H7 (cell line): ENCODE measurements at regions not wholly inside any gene's neighbourhood (a gene's known extent, or its start where the extent isn't known, plus 50 kb on each side); places are given as distances from the start of the nearest gene placed in this dataset.

Source experiments
- DNase-seq: peaks from one replicate; pipeline ENCODE4 v3.0.0; 2012
- H3K27me3 ChIP-seq: 2 replicates; pipeline ENCODE4 v1.6.0; 2011; ENCODE audit warnings: mild to moderate bottlenecking, low read length; ENCODE audit not compliant: control insufficient read depth, insufficient read depth
- H3K36me3 ChIP-seq: replicated peaks from 2 replicates; pipeline ENCODE4 v1.5.1; 2011; ENCODE audit warnings: low read length; ENCODE audit not compliant: control insufficient read depth, insufficient read depth
- H3K4me3 ChIP-seq: 2 replicates; pipeline ENCODE4 v1.5.1; 2011; ENCODE audit warnings: low read depth, mild to moderate bottlenecking, control low read depth, low read length, moderate library complexity; ENCODE audit not compliant: insufficient read depth

- no peak for DNase-seq
- H3K36me3 ChIP-seq, result no peaks in the 10 kb centered on the region
- H3K4me3 ChIP-seq, result no peak overlapping the region
- no peaks in the 10 kb centered on the region for H3K27me3 ChIP-seq
These were observed 182.8 kb upstream of the ANKRD30A start for GRCh38 chr10:36942616-36943015.

- no peaks in the 10 kb centered on the region for H3K27me3 ChIP-seq
- no peaks in the 10 kb centered on the region for H3K36me3 ChIP-seq
- no peak overlapping the region for H3K4me3 ChIP-seq
- no peak for DNase-seq
These were observed 222.4 kb upstream of the ANKRD30A start for GRCh38 chr10:36903040-36903439.

- H3K36me3 ChIP-seq, result no peaks in the 10 kb centered on the region
- DNase-seq, result no peak
- no peaks in the 10 kb centered on the region for H3K27me3 ChIP-seq
- H3K4me3 ChIP-seq, result no peak overlapping the region
These were observed 225.7 kb upstream of the ANKRD30A start for GRCh38 chr10:36899652-36900051.

GRCh38 chr10:36888925-36889573 is 236.3 kb upstream of the ANKRD30A start:
- peak; percentile 36 for DNase-seq
- Histone ChIP-seq H3K4me3 (no peak overlapping the region), H3K27me3 (no peaks in the 10 kb centered on the region), H3K36me3 (no peaks in the 10 kb centered on the region)

GRCh38 chr10:36886303-36886891 is 239.0 kb upstream of the ANKRD30A start:
- Histone ChIP-seq H3K4me3 (no peak overlapping the region), H3K36me3 (no peaks in the 10 kb centered on the region), H3K27me3 (no peaks in the 10 kb centered on the region)
- DNase-seq, result no peak

- no peak for DNase-seq
- H3K36me3 ChIP-seq, result no peaks in the 10 kb centered on the region
- H3K4me3 ChIP-seq, result no peak overlapping the region
- no peaks in the 10 kb centered on the region for H3K27me3 ChIP-seq
These were observed 239.7 kb upstream of the ANKRD30A start for GRCh38 chr10:36885746-36886145.

GRCh38 chr10:36882781-36883180 is 242.6 kb upstream of the ANKRD30A start:
- H3K4me3 ChIP-seq, result no peak overlapping the region
- no peaks in the 10 kb centered on the region for H3K36me3 ChIP-seq
- DNase-seq, result no peak
- H3K27me3 ChIP-seq, result no peaks in the 10 kb centered on the region

- peak; percentile 12 for DNase-seq
- Histone ChIP-seq H3K36me3 (no peaks in the 10 kb centered on the region), H3K27me3 (no peaks in the 10 kb centered on the region), H3K4me3 (no peak overlapping the region)
These were observed 244.5 kb upstream of the ANKRD30A start for GRCh38 chr10:36880898-36881297.

GRCh38 chr10:36872702-36873393 is 252.6 kb upstream of the ANKRD30A start:
- Histone ChIP-seq H3K36me3 (no peaks in the 10 kb centered on the region), H3K4me3 (no peak overlapping the region), H3K27me3 (no peaks in the 10 kb centered on the region)
- no peak for DNase-seq

GRCh38 chr10:36840788-36841187 is 284.6 kb upstream of the ANKRD30A start:
- Histone ChIP-seq H3K27me3 (no peaks in the 10 kb centered on the region), H3K36me3 (no peaks in the 10 kb centered on the region), H3K4me3 (no peak overlapping the region)
- DNase-seq, result no peak

GRCh38 chr10:36837416-36837815 is 288.0 kb upstream of the ANKRD30A start:
- H3K27me3 ChIP-seq, result no peaks in the 10 kb centered on the region
- no peak overlapping the region for H3K4me3 ChIP-seq
- no peak for DNase-seq
- H3K36me3 ChIP-seq, result no peaks in the 10 kb centered on the region

- H3K4me3 ChIP-seq, result no peak overlapping the region
- no peak for DNase-seq
- no peaks in the 10 kb centered on the region for H3K36me3 ChIP-seq
- no peaks in the 10 kb centered on the region for H3K27me3 ChIP-seq
These were observed 305.6 kb upstream of the ANKRD30A start for GRCh38 chr10:36819781-36820180.

GRCh38 chr10:36817898-36818297 is 307.5 kb upstream of the ANKRD30A start:
- DNase-seq, result peak; percentile 66
- Histone ChIP-seq H3K27me3 (no peaks in the 10 kb centered on the region), H3K4me3 (no peak overlapping the region), H3K36me3 (no peaks in the 10 kb centered on the region)

GRCh38 chr10:36808625-36809362 is 316.6 kb upstream of the ANKRD30A start:
- no peaks in the 10 kb centered on the region for H3K36me3 ChIP-seq
- no peak for DNase-seq
- H3K27me3 ChIP-seq, result no peaks in the 10 kb centered on the region
- no peak overlapping the region for H3K4me3 ChIP-seq

GRCh38 chr10:36803229-36803628 is 322.2 kb upstream of the ANKRD30A start:
- Histone ChIP-seq H3K4me3 (no peak overlapping the region), H3K36me3 (no peaks in the 10 kb centered on the region), H3K27me3 (no peaks in the 10 kb centered on the region)
- DNase-seq, result no peak
